ENCODE measurements at regions not wholly inside any gene's neighbourhood (a gene's known extent, or its start where the extent isn't known, plus 50 kb on each side); places are given as distances from the start of the nearest gene placed in this dataset.

DNA sequence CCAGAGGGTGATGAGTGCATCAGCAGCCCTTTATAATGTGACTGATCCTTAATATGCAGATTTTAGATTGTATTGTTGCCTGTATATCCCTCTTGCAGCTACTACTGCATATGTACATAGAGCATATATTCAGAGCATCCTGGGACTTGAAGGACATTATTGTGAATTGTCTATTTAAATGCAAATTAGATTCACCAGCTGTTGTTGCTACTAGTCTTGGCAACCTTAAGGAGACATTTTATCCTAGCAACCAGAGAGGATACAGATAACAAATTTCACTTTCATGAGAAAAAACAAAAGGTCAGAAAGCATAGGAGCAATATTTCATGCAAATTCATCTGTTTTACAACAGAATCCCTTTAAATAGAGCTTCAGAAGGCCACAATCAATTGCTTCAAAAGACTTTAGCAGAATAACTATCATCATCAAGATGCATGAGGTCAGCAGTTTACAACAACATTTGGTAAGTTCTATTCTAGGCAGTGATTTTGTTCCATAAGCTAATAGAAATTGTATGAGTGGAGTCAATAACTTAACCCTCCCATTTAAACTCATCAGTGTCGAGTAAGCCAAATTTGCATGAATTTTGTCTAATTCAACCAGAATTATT is 148.6 kb downstream of the GC start:
- TF ChIP-seq, protein P1, sequence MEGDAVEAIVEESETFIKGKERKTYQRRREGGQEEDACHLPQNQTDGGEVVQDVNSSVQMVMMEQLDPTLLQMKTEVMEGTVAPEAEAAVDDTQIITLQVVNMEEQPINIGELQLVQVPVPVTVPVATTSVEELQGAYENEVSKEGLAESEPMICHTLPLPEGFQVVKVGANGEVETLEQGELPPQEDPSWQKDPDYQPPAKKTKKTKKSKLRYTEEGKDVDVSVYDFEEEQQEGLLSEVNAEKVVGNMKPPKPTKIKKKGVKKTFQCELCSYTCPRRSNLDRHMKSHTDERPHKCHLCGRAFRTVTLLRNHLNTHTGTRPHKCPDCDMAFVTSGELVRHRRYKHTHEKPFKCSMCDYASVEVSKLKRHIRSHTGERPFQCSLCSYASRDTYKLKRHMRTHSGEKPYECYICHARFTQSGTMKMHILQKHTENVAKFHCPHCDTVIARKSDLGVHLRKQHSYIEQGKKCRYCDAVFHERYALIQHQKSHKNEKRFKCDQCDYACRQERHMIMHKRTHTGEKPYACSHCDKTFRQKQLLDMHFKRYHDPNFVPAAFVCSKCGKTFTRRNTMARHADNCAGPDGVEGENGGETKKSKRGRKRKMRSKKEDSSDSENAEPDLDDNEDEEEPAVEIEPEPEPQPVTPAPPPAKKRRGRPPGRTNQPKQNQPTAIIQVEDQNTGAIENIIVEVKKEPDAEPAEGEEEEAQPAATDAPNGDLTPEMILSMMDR (IDR thresholded peaks at IDR 0.05): no peak
- no peaks in the 10 kb centered on the region for H3K4me1 Mint-ChIP-seq (ENCODE audit: unreplicated experiment)
- H3K27ac Mint-ChIP-seq (ENCODE audit: unreplicated experiment): no peak overlapping the region
- H3K4me3 Mint-ChIP-seq (ENCODE audit: unreplicated experiment): no peak overlapping the region
- no peak for DNase-seq (ENCODE audit: extremely low spot score, unreplicated experiment)
- H3K9me3 Mint-ChIP-seq (ENCODE audit: unreplicated experiment): no peaks in the 10 kb centered on the region
- peaks cover 3% of the 10 kb centered on the region for H3K36me3 Mint-ChIP-seq (ENCODE audit: unreplicated experiment)
- peaks cover 9% of the 10 kb centered on the region for H3K27me3 Mint-ChIP-seq (ENCODE audit: unreplicated experiment)

DNA sequence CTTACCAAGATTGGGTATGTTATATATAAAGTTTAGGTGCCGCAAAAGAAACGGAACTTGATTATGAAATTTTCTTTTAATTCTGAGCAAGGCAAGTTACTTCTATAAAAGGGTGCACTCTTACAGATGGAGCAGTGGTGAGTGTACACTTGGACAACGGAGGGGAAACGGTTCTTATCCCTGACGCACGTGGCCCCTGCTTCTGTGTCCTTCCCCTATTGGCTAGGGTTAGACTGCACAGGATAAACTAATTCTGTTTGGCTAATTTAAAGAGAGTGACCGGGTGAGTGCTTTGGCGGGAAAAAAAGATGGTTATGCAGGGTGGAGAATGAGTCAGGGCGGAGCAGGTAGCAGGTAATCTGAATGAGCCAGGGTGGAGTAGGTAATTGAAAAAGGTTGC is 149.5 kb downstream of the GC start:
- Mint-ChIP-seq H3K27ac (ENCODE audit: unreplicated experiment) (no peak overlapping the region), H3K27me3 (ENCODE audit: unreplicated experiment) (peaks cover 7% of the 10 kb centered on the region), H3K36me3 (ENCODE audit: unreplicated experiment) (peaks cover 3% of the 10 kb centered on the region), H3K4me3 (ENCODE audit: unreplicated experiment) (no peak overlapping the region), H3K4me1 (ENCODE audit: unreplicated experiment) (no peaks in the 10 kb centered on the region), H3K9me3 (ENCODE audit: unreplicated experiment) (peaks cover 6% of the 10 kb centered on the region)
- no peak for DNase-seq (ENCODE audit: extremely low spot score, unreplicated experiment)
- TF ChIP-seq, protein P1 (IDR thresholded peaks at IDR 0.05): no peak

DNA sequence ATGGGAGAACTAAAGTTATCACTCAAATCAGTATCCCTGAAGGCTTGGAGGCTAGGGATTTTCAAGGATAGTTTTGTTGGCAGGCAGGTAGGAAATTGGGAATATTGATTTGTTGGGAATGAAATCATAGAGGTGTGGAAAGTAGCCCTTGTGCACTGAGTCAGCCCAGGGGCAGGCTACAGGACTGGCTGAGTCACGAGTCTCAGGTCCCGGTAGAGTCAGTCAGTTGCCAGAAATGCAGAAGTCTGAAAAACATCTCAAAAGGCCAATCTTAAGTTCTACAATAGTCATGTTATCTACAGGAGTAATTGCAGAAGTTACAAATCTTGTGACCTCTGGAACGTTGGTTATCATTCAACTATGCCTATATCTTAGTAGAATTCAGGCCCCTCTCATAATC is 153.1 kb downstream of the GC start:
- TF ChIP-seq, protein P1 (IDR thresholded peaks at IDR 0.05): no peak
- no peak overlapping the region for H3K27ac Mint-ChIP-seq (ENCODE audit: unreplicated experiment)
- peaks cover 8% of the 10 kb centered on the region for H3K27me3 Mint-ChIP-seq (ENCODE audit: unreplicated experiment)
- DNase-seq (ENCODE audit: extremely low spot score, unreplicated experiment): no peak
- no peaks in the 10 kb centered on the region for H3K4me1 Mint-ChIP-seq (ENCODE audit: unreplicated experiment)
- H3K9me3 Mint-ChIP-seq (ENCODE audit: unreplicated experiment): peaks cover 25% of the 10 kb centered on the region
- peaks cover 13% of the 10 kb centered on the region for H3K36me3 Mint-ChIP-seq (ENCODE audit: unreplicated experiment)
- H3K4me3 Mint-ChIP-seq (ENCODE audit: unreplicated experiment): no peak overlapping the region

DNA sequence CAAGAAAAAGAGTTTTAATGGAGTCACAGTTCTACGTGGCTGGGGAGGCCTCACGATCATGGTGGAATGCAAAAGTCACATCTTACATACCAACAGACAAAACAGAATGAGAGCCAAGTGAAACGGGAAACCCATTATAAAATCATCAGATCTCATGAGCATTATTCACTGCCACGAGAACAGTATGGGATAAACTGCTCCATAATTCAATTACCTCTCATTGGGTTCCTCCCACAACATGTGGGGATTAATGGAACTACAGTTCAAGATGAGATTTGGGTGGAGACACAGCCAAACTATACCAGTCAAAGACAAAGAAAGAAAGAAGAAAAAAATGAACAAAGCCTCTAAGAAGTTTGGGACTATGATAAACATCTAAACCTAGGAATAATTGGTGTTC is 158.9 kb downstream of the GC start:
- Mint-ChIP-seq H3K36me3 (ENCODE audit: unreplicated experiment) (peaks cover 18% of the 10 kb centered on the region), H3K27ac (ENCODE audit: unreplicated experiment) (no peak overlapping the region), H3K9me3 (ENCODE audit: unreplicated experiment) (peaks cover 43% of the 10 kb centered on the region), H3K4me1 (ENCODE audit: unreplicated experiment) (no peaks in the 10 kb centered on the region), H3K4me3 (ENCODE audit: unreplicated experiment) (no peak overlapping the region), H3K27me3 (ENCODE audit: unreplicated experiment) (peaks cover 2% of the 10 kb centered on the region)
- TF ChIP-seq, protein P1 (IDR thresholded peaks at IDR 0.05): no peak
- DNase-seq (ENCODE audit: extremely low spot score, unreplicated experiment): no peak
